GM23248 (cell line): ENCODE measurements at regions not wholly inside any gene's neighbourhood (a gene's known extent, or its start where the extent isn't known, plus 50 kb on each side); places are given as distances from the start of the nearest gene placed in this dataset.

Source experiments
- EZH2 ChIP-seq: fragments of 200-600 bp; sonication (generic); IDR thresholded peaks from 2 replicates; pipeline ENCODE4 v1.6.1; 2018; ENCODE audit warnings: antibody characterized with exemption, mild to moderate bottlenecking; ENCODE audit not compliant: insufficient read depth, poor library complexity, severe bottlenecking
- EZH2phosphoT487 ChIP-seq: fragments of 200-600 bp; sonication (generic); IDR thresholded peaks from 2 replicates; pipeline ENCODE4 v1.6.1; 2018; ENCODE audit warnings: antibody characterized with exemption, moderate library complexity, mild to moderate bottlenecking, low read depth; ENCODE audit not compliant: insufficient read depth

DNA sequence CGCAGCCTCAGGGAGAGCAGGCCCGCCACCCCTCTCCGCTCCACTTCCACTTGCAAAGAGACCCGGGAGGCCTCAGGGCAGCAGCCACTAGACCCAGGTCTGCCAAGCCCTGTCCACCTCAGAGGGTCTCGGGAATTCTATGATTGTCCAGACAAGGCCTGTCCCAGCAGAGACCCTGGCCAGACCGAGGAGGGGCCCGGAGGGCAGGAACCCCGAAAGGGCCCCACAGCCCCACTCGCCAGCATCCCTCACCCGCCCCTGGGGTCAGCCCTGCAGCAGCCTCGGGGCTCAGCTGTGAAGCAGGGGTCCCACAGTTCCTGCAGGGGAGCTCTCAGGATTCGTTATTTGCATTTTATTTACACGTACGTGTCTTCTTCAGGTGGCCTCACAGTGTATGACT, 269.5 kb downstream of the EIPR1 start:
- TF ChIP-seq EZH2 (no peak), EZH2phosphoT487 (no peak)
